ENCODE measurements at regions not wholly inside any gene's neighbourhood (a gene's known extent, or its start where the extent isn't known, plus 50 kb on each side); places are given as distances from the start of the nearest gene placed in this dataset.

- peak; percentile 99 for DNase-seq
Measured at GRCh38 chr2:145692971-145693478, 1173.1 kb upstream of the ZEB2 start.

- no peak for DNase-seq
Measured at GRCh38 chr2:145691659-145692058, 1171.7 kb upstream of the ZEB2 start.

- no peak for DNase-seq
Measured at GRCh38 chr2:145690183-145690778, 1170.4 kb upstream of the ZEB2 start.

GRCh38 chr2:145689277-145689676 is 1169.4 kb upstream of the ZEB2 start:
- DNase-seq, result no peak

GRCh38 chr2:145688156-145688555 is 1168.2 kb upstream of the ZEB2 start:
- no peak for DNase-seq

GRCh38 chr2:145687442-145688134 is 1167.7 kb upstream of the ZEB2 start:
- no peak for DNase-seq

- DNase-seq, result no peak
Measured at GRCh38 chr2:145685383-145686050, 1165.6 kb upstream of the ZEB2 start.

- no peak for DNase-seq
Measured at GRCh38 chr2:145682546-145683157, 1162.7 kb upstream of the ZEB2 start.

GRCh38 chr2:145680276-145680675 is 1160.4 kb upstream of the ZEB2 start:
- no peak for DNase-seq

GRCh38 chr2:145677371-145677770 is 1157.5 kb upstream of the ZEB2 start:
- no peak for DNase-seq

- DNase-seq, result no peak
Measured at GRCh38 chr2:145674705-145675104, 1154.8 kb upstream of the ZEB2 start.

GRCh38 chr2:145669301-145669700 is 1149.4 kb upstream of the ZEB2 start:
- no peak for DNase-seq

- DNase-seq, result no peak
Measured at GRCh38 chr2:145666552-145666951, 1146.6 kb upstream of the ZEB2 start.

- DNase-seq, result no peak
Measured at GRCh38 chr2:145657265-145657664, 1137.3 kb upstream of the ZEB2 start.

- DNase-seq, result no peak
Measured at GRCh38 chr2:145655165-145655765, 1135.3 kb upstream of the ZEB2 start.

GRCh38 chr2:145654746-145655145 is 1134.8 kb upstream of the ZEB2 start:
- DNase-seq, result no peak

GRCh38 chr2:145654156-145654555 is 1134.2 kb upstream of the ZEB2 start:
- no peak for DNase-seq

- no peak for DNase-seq
Measured at GRCh38 chr2:145653553-145653952, 1133.6 kb upstream of the ZEB2 start.

GRCh38 chr2:145652571-145653545 is 1132.9 kb upstream of the ZEB2 start:
- no peak for DNase-seq

- DNase-seq, result no peak
Measured at GRCh38 chr2:145652036-145652435, 1132.1 kb upstream of the ZEB2 start.

GRCh38 chr2:145650226-145650625 is 1130.3 kb upstream of the ZEB2 start:
- DNase-seq, result no peak

GRCh38 chr2:145649061-145649460 is 1129.1 kb upstream of the ZEB2 start:
- no peak for DNase-seq
